ENCODE measurements at regions not wholly inside any gene's neighbourhood (a gene's known extent, or its start where the extent isn't known, plus 50 kb on each side); places are given as distances from the start of the nearest gene placed in this dataset.

- Mint-ChIP-seq H3K4me1 (ENCODE audit: low read depth) (no peaks in the 10 kb centered on the region), H3K9me3 (no peaks in the 10 kb centered on the region), H3K36me3 (ENCODE audit: low read depth) (no peaks in the 10 kb centered on the region), H3K4me3 (no peak overlapping the region), H3K27ac (no peak overlapping the region), H3K27me3 (peaks cover 5% of the 10 kb centered on the region)
- DNase-seq = no peak
These were observed 228.6 kb downstream of the DACT1 start for GRCh38 chr14:58866391-58866790.

GRCh38 chr14:58870961-58871360 is 233.2 kb downstream of the DACT1 start:
- H3K4me3 Mint-ChIP-seq = no peak overlapping the region
- H3K9me3 Mint-ChIP-seq = no peaks in the 10 kb centered on the region
- H3K4me1 Mint-ChIP-seq (ENCODE audit: low read depth) = no peaks in the 10 kb centered on the region
- DNase-seq = no peak
- H3K27me3 Mint-ChIP-seq = peaks cover 2% of the 10 kb centered on the region
- H3K36me3 Mint-ChIP-seq (ENCODE audit: low read depth) = no peaks in the 10 kb centered on the region
- no peak overlapping the region for H3K27ac Mint-ChIP-seq

GRCh38 chr14:58871573-58871972 is 233.8 kb downstream of the DACT1 start:
- Mint-ChIP-seq H3K9me3 (no peaks in the 10 kb centered on the region), H3K27ac (no peak overlapping the region), H3K4me1 (ENCODE audit: low read depth) (no peaks in the 10 kb centered on the region), H3K36me3 (ENCODE audit: low read depth) (no peaks in the 10 kb centered on the region), H3K27me3 (peaks cover 2% of the 10 kb centered on the region), H3K4me3 (no peak overlapping the region)
- DNase-seq = no peak

DNA sequence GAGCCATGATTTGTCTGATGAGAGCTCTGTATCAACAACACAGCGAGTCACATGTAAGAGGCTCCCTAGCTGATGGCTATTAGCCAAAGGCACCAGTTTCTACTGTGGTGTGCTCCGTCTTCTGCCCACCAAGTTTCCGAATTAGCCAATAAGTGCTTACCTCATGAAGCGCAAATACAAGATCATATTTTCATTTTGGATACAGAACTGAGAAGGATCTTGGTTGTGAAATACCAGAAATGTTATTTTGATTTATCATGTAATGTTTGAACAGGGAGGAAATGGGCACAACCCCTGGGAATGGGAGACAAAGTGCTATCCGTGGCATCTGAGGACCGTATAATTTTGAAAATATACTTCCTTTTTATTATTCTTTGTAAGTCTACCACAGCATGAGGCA is 234.3 kb downstream of the DACT1 start:
- DNase-seq = no peak
- Mint-ChIP-seq H3K4me3 (no peak overlapping the region), H3K4me1 (ENCODE audit: low read depth) (no peaks in the 10 kb centered on the region), H3K36me3 (ENCODE audit: low read depth) (no peaks in the 10 kb centered on the region), H3K27ac (no peak overlapping the region), H3K27me3 (peaks cover 2% of the 10 kb centered on the region), H3K9me3 (no peaks in the 10 kb centered on the region)

DNA sequence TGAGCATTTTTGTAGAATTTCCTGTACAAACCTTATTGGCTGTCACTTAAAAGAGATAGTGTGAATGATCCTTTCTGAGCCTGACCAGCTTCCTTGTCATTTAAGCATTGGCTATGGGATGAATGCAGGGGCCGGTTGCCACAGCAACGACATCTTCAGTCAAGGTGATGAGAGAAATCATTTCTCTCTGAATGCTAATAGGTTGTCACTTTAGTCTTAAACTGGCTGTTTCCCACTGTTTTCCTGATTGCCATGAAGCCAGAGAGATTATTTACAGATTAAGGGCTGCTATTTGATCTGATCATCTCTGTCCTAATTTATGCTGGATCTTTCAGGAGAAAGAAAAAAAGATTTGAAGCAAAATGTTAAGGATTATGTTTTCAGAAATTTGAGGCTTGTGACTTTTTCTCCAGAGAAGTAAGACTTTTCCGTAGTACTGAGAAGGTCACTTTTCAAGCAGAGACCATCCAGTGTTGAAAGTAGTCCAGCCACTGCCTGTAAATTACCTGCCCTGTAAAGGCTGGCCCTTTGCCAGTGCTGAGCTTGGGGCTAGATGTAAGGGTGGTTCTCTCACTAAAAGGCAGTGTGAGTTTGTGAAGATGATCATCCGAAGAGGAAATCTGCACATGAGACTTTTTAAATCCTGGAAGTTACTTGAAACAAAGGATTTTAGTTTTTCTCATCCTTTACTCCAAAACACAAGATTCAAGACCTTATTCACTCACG is 235.6 kb downstream of the DACT1 start:
- H3K9me3 Mint-ChIP-seq = no peaks in the 10 kb centered on the region
- no peaks in the 10 kb centered on the region for H3K36me3 Mint-ChIP-seq (ENCODE audit: low read depth)
- H3K27ac Mint-ChIP-seq = no peak overlapping the region
- DNase-seq = no peak
- H3K4me3 Mint-ChIP-seq = no peak overlapping the region
- H3K4me1 Mint-ChIP-seq (ENCODE audit: low read depth) = no peaks in the 10 kb centered on the region
- H3K27me3 Mint-ChIP-seq = peaks cover 2% of the 10 kb centered on the region

DNA sequence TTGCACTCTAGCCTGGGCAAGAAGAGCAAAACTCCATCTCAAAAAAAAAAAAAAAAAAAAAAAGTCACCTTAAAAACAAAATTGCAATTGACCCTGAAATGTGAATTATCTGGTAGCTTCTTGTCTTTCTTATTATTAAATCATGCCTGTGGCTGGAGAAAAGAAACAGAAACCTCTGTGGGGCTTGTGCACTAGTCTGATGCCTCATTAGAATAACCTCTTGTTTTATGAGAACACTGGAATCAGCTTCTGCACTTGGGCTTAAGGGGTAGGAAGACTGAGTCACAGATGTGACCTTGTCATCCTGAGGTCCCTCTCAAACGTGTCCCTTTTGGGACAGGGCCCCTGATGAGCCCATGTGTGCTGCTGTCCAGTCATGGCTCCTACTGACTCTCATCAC is 237.9 kb downstream of the DACT1 start:
- H3K27me3 Mint-ChIP-seq = peaks cover 2% of the 10 kb centered on the region
- H3K9me3 Mint-ChIP-seq = no peaks in the 10 kb centered on the region
- DNase-seq = no peak
- no peaks in the 10 kb centered on the region for H3K4me1 Mint-ChIP-seq (ENCODE audit: low read depth)
- H3K27ac Mint-ChIP-seq = no peak overlapping the region
- no peaks in the 10 kb centered on the region for H3K36me3 Mint-ChIP-seq (ENCODE audit: low read depth)
- H3K4me3 Mint-ChIP-seq = no peak overlapping the region

DNA sequence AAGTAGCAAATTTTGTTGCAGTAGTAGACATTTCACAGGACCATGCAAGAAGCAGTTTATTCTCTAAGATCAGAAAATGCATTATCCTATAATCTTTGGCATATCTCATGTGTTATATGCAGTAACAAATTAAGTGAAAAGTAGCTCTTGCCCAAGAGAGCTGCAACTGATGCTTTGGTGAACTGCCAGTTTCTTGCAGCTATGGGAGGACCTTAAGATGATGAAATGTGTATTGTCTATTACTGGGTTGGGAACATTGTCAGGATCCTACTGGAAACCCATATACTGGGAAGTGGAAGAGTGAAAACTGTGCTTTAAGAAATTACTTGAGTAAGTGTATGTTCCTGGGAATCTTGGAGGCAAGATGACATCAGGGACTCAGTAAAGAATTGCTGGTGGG is 238.8 kb downstream of the DACT1 start:
- no peaks in the 10 kb centered on the region for H3K9me3 Mint-ChIP-seq
- DNase-seq = no peak
- H3K4me3 Mint-ChIP-seq = no peak overlapping the region
- no peak overlapping the region for H3K27ac Mint-ChIP-seq
- no peaks in the 10 kb centered on the region for H3K4me1 Mint-ChIP-seq (ENCODE audit: low read depth)
- H3K27me3 Mint-ChIP-seq = peaks cover 2% of the 10 kb centered on the region
- H3K36me3 Mint-ChIP-seq (ENCODE audit: low read depth) = no peaks in the 10 kb centered on the region

GRCh38 chr14:58878439-58879139 is 240.8 kb downstream of the DACT1 start:
- no peaks in the 10 kb centered on the region for H3K27me3 Mint-ChIP-seq
- no peaks in the 10 kb centered on the region for H3K9me3 Mint-ChIP-seq
- no peak overlapping the region for H3K4me3 Mint-ChIP-seq
- H3K36me3 Mint-ChIP-seq (ENCODE audit: low read depth) = no peaks in the 10 kb centered on the region
- no peak overlapping the region for H3K27ac Mint-ChIP-seq
- no peaks in the 10 kb centered on the region for H3K4me1 Mint-ChIP-seq (ENCODE audit: low read depth)
- no peak for DNase-seq

DNA sequence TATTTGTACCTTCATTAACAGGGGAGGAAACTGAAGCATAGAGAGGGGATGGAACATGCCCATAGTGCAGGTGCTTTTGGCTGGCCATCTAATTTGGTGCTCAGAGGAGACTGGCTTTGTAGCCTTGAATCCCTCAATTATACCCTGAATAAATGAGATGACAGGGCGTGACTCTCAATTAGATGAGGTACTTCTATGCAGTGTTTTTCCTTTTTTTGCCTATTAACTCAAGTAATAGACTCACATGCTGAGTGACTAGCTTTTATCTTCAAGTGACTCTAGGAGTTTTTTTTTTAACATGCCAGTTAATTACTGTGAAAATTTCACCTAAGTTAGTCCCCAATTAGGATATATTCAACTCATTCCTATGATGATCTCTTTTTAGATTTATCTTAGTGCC is 243.7 kb downstream of the DACT1 start:
- no peaks in the 10 kb centered on the region for H3K27me3 Mint-ChIP-seq
- H3K9me3 Mint-ChIP-seq = no peaks in the 10 kb centered on the region
- H3K4me3 Mint-ChIP-seq = no peak overlapping the region
- no peak overlapping the region for H3K27ac Mint-ChIP-seq
- H3K36me3 Mint-ChIP-seq (ENCODE audit: low read depth) = no peaks in the 10 kb centered on the region
- no peak for DNase-seq
- H3K4me1 Mint-ChIP-seq (ENCODE audit: low read depth) = no peaks in the 10 kb centered on the region

DNA sequence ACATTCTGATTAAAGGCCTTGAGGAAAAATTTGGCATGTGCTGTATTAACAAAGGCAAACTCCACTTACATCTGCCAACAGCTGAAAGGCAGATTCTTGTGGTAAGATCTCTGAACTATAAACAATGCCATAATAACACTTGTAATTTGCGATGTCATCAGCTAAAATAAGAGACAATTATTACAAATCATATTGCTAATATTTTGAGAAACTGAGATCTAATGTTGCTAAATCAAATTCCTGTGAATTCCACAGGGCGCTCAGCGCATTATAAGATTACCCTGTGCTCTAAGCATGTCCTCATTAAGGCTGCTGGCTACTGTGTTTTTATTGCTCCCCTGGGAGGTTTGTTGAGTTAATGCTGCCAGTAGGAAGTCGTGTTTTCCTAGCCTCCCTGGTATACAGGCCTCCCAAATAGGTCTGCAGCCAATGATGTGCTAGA is 244.8 kb downstream of the DACT1 start:
- Mint-ChIP-seq H3K36me3 (ENCODE audit: low read depth) (no peaks in the 10 kb centered on the region), H3K9me3 (no peaks in the 10 kb centered on the region), H3K27ac (no peak overlapping the region), H3K27me3 (no peaks in the 10 kb centered on the region), H3K4me1 (ENCODE audit: low read depth) (no peaks in the 10 kb centered on the region), H3K4me3 (no peak overlapping the region)
- no peak for DNase-seq

DNA sequence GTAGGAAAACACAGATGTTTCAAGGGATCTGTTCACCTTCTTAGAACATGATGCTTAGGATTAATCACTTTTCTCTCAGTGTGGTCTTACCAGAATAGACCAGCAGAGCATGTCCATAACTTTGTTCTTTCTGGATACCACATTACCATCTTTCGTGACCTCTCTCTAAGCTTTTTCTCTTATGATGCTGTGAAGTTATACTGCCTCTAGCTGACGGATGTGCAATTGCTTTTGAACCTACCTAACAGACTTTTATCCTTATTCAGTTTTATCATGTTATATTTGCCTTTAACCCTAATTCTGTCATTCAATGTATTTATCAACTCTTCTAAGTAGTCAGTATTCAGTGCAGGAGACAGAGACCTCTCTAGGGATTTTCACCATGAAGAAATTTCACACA is 246.7 kb downstream of the DACT1 start:
- H3K9me3 Mint-ChIP-seq = no peaks in the 10 kb centered on the region
- no peak overlapping the region for H3K4me3 Mint-ChIP-seq
- H3K4me1 Mint-ChIP-seq (ENCODE audit: low read depth) = no peaks in the 10 kb centered on the region
- H3K27ac Mint-ChIP-seq = no peak overlapping the region
- no peaks in the 10 kb centered on the region for H3K36me3 Mint-ChIP-seq (ENCODE audit: low read depth)
- no peaks in the 10 kb centered on the region for H3K27me3 Mint-ChIP-seq
- DNase-seq = no peak

DNA sequence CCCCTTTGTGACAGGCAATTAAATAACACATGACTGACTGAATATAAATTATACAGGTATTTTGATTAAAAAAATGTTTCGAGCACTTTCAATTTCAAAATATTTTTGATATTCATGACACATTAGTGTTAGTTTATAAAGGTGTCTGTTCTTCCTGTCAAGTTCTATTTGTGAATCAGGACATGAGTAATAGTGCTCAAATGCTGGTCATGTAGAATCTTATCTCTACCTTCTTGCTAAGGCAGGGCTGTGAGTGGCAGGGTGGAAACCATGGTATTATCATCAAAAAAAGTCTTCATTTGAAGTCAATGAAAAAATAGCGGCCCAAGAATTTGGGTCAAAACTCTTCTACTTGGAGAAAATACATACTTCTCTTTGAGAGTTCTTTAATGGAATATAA is 250.2 kb downstream of the DACT1 start:
- no peak for DNase-seq
- no peak overlapping the region for H3K4me3 Mint-ChIP-seq
- no peaks in the 10 kb centered on the region for H3K27me3 Mint-ChIP-seq
- no peak overlapping the region for H3K27ac Mint-ChIP-seq
- H3K36me3 Mint-ChIP-seq (ENCODE audit: low read depth) = no peaks in the 10 kb centered on the region
- no peaks in the 10 kb centered on the region for H3K9me3 Mint-ChIP-seq
- no peaks in the 10 kb centered on the region for H3K4me1 Mint-ChIP-seq (ENCODE audit: low read depth)

- no peak overlapping the region for H3K4me3 Mint-ChIP-seq
- H3K9me3 Mint-ChIP-seq = no peaks in the 10 kb centered on the region
- H3K36me3 Mint-ChIP-seq (ENCODE audit: low read depth) = no peaks in the 10 kb centered on the region
- no peak for DNase-seq
- no peak overlapping the region for H3K27ac Mint-ChIP-seq
- peaks cover 13% of the 10 kb centered on the region for H3K27me3 Mint-ChIP-seq
- no peaks in the 10 kb centered on the region for H3K4me1 Mint-ChIP-seq (ENCODE audit: low read depth)
These were observed 261.0 kb downstream of the DACT1 start for GRCh38 chr14:58898655-58899316.

DNA sequence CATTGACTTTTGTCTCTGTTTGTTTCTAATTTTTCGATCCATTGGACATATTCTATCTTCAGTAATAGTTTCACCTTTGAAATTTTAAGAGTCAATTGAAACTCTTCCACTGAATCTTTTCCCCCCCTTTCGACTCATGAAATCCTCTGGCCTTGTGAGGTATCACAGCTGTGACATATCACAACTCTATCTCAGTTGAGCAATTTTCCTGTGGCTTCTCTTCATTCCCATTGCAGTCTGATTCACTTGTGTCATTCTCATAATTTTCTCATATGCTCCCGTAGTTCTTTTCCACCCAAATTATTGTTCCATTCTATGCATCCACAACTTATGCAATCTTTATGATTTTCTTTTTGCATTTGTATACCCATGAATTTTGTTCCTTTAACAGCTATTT is 261.6 kb downstream of the DACT1 start:
- Mint-ChIP-seq H3K4me1 (ENCODE audit: low read depth) (no peaks in the 10 kb centered on the region), H3K27me3 (peaks cover 15% of the 10 kb centered on the region), H3K9me3 (no peaks in the 10 kb centered on the region), H3K36me3 (ENCODE audit: low read depth) (no peaks in the 10 kb centered on the region), H3K4me3 (no peak overlapping the region), H3K27ac (no peak overlapping the region)
- DNase-seq = no peak

- Mint-ChIP-seq H3K9me3 (no peaks in the 10 kb centered on the region), H3K27ac (no peak overlapping the region), H3K4me1 (ENCODE audit: low read depth) (no peaks in the 10 kb centered on the region), H3K27me3 (peaks cover 15% of the 10 kb centered on the region), H3K36me3 (ENCODE audit: low read depth) (no peaks in the 10 kb centered on the region), H3K4me3 (no peak overlapping the region)
- no peak for DNase-seq
These were observed 264.1 kb downstream of the DACT1 start for GRCh38 chr14:58901826-58902225.

All from activated T-cell treated with anti-CD3 and anti-CD28 coated beads, Interleukin-2, amount 50 U/mL, for 24 hours (primary cell).